ENCODE measurements at regions not wholly inside any gene's neighbourhood (a gene's known extent, or its start where the extent isn't known, plus 50 kb on each side); places are given as distances from the start of the nearest gene placed in this dataset.
A peak's percentile ranks its signal among the peaks of the same experiment; 100 is the strongest.

GRCh38 chr4:81698538-81699296, 227.0 kb upstream of the RASGEF1B start:
- POLR2A ChIA-PET: no interaction called here
- H3K27ac Mint-ChIP-seq: no peak overlapping the region

DNA sequence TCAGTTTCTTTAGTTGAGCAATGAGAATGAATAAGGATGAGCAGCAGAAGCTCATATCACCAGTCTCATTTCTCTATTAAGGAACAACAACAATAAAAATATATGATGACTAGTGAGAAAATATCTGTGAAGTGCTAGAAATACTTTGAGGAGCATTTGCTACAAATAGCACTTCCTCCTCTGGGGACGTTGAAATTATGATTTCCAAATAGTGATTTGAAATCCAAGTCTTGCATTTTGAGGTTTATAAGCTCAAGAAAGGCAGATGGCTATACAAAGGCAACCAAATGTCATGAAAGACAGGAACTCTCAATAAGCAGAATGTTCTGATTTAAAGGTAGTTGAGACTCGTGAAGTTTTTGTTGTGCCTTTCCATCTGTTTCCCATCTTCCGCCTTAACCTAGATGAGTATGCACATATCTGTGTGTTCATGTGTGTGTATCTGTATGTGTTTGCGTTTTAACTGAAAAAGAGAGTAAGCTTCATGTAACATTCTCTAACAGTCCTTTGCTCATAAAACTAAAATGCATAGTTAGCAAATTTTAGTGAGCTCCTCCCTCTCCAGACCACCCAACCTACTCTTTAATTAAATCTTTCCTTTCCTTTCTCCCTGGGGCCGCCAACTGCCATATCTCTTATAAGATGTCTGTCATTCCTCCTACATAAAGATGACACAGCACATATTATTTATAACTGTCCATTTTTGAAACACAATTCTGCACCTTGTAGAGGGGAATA, 222.6 kb upstream of the RASGEF1B start:
- no peaks in the 10 kb centered on the region for H3K4me1 Mint-ChIP-seq
- peaks cover 2 to 15% of the 10 kb centered on the region in 2 donors for H3K27me3 Mint-ChIP-seq
- H3K4me3 Mint-ChIP-seq: no peak overlapping the region
- WGBS (ENCODE audit: insufficient coverage): 43% methylated on average over 1 of the region's 5 CpGs
- H3K9me3 Mint-ChIP-seq: no peaks in the 10 kb centered on the region
- Histone ChIP-seq H3K4me1 (ENCODE audit: control insufficient read depth in 1 of 2, extremely low read depth in 1 of 2, insufficient read depth in 2 of 2, low read length in 2 of 2) (no peaks in the 10 kb centered on the region), H3K27ac (ENCODE audit: low read length) (no peak overlapping the region), H3K27me3 (replicated peaks in 1 of 2; ENCODE audit: control insufficient read depth in 2 of 2, extremely low read depth in 1 of 2, insufficient read depth in 2 of 2, low read length in 1 of 2) (no peaks in the 10 kb centered on the region), H3K4me3 (ENCODE audit: control insufficient read depth in 1 of 2, extremely low read depth in 1 of 2, low read length in 1 of 2) (no peak overlapping the region), H3K9me3 (no peaks in the 10 kb centered on the region), H3K36me3 (ENCODE audit: control insufficient read depth in 2 of 2, extremely low read depth in 1 of 2, insufficient read depth in 1 of 2, low read length in 1 of 2) (no peaks in the 10 kb centered on the region)
- DNase-seq (no peak), ATAC-seq (replicated peaks in 1 of 4) (no peak)
- H3K27ac Mint-ChIP-seq: no peak overlapping the region
- no peaks in the 10 kb centered on the region for H3K36me3 Mint-ChIP-seq
- POLR2A ChIA-PET: interaction anchor here in 1 of 2 donors (1.1 kb wide), 1 partner anchor 228 kb away, joined by 3 read pairs; no protein-coding TSS in a partner anchor
- CTCF ChIA-PET: interaction anchor here in 1 of 2 donors (1.1 kb wide), 1 partner anchor 225 kb away, joined by 3 read pairs; no protein-coding TSS in a partner anchor

More at GRCh38 chr4:81698538-81699296, 227.0 kb upstream of the RASGEF1B start:
- ATAC-seq (replicated peaks in 1 of 4) (no peak), DNase-seq (no peak)
- Histone ChIP-seq H3K9me3 (no peaks in the 10 kb centered on the region), H3K36me3 (ENCODE audit: control insufficient read depth in 2 of 2, extremely low read depth in 1 of 2, insufficient read depth in 1 of 2, low read length in 1 of 2) (no peaks in the 10 kb centered on the region), H3K27me3 (replicated peaks in 1 of 2; ENCODE audit: control insufficient read depth in 2 of 2, extremely low read depth in 1 of 2, insufficient read depth in 2 of 2, low read length in 1 of 2) (peaks cover 0 to 2% of the 10 kb centered on the region in 2 experiments), H3K4me1 (ENCODE audit: control insufficient read depth in 1 of 2, extremely low read depth in 1 of 2, insufficient read depth in 2 of 2, low read length in 2 of 2) (no peaks in the 10 kb centered on the region), H3K4me3 (ENCODE audit: control insufficient read depth in 1 of 2, extremely low read depth in 1 of 2, low read length in 1 of 2) (no peak overlapping the region), H3K27ac (ENCODE audit: low read length) (no peak overlapping the region)
- Mint-ChIP-seq H3K9me3 (no peaks in the 10 kb centered on the region), H3K36me3 (no peaks in the 10 kb centered on the region), H3K4me3 (no peak overlapping the region), H3K27me3 (no peaks in the 10 kb centered on the region), H3K4me1 (no peaks in the 10 kb centered on the region)
- CTCF ChIA-PET: interaction anchor here in 1 of 2 donors (0.5 kb wide), 1 partner anchor 1337 kb away, joined by 3 read pairs; no protein-coding TSS in a partner anchor
- WGBS (ENCODE audit: insufficient coverage): 75% methylated on average over 4 of the region's 6 CpGs

- Histone ChIP-seq H3K36me3 (ENCODE audit: control insufficient read depth in 2 of 2, extremely low read depth in 1 of 2, insufficient read depth in 1 of 2, low read length in 1 of 2) (no peaks in the 10 kb centered on the region), H3K27ac (ENCODE audit: low read length) (no peak overlapping the region), H3K4me3 (ENCODE audit: control insufficient read depth in 1 of 2, extremely low read depth in 1 of 2, low read length in 1 of 2) (no peak overlapping the region), H3K4me1 (ENCODE audit: control insufficient read depth in 1 of 2, extremely low read depth in 1 of 2, insufficient read depth in 2 of 2, low read length in 2 of 2) (no peaks in the 10 kb centered on the region), H3K27me3 (replicated peaks in 1 of 2; ENCODE audit: control insufficient read depth in 2 of 2, extremely low read depth in 1 of 2, insufficient read depth in 2 of 2, low read length in 1 of 2) (no peaks in the 10 kb centered on the region), H3K9me3 (no peaks in the 10 kb centered on the region)
- no peak overlapping the region for H3K27ac Mint-ChIP-seq
- CTCF ChIA-PET: no interaction called here
- no peaks in the 10 kb centered on the region for H3K36me3 Mint-ChIP-seq
- no peak for DNase-seq
- POLR2A ChIA-PET: no interaction called here
- ATAC-seq (replicated peaks in 1 of 4): no peak
- H3K27me3 Mint-ChIP-seq: peaks cover 4 to 15% of the 10 kb centered on the region in 2 donors
- H3K4me1 Mint-ChIP-seq: no peaks in the 10 kb centered on the region
- H3K4me3 Mint-ChIP-seq: no peak overlapping the region
- no peaks in the 10 kb centered on the region for H3K9me3 Mint-ChIP-seq
- WGBS (ENCODE audit: insufficient coverage): 88% methylated on average over 1 of the region's 2 CpGs
Measured at GRCh38 chr4:81690871-81691270, 219.2 kb upstream of the RASGEF1B start.

DNA sequence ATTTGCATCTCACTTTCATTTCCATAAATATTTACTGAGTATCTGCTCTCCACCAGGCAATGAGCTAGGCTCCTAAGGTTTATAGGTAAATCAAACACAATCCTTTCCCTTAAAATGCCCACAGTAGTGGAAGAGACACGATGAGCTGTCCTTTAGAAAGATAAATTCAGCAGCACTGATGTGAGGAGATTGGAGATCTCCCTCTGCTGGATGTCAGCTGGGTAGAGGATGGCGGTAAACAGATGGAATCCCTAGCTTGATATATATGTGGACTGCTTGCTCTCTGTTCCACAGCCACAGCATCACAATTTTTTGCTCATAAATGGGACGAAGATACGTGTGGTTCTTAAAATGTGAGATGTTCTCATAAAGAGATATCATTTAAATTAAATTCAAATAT, 216.4 kb upstream of the RASGEF1B start:
- Mint-ChIP-seq H3K4me3 (no peak overlapping the region), H3K9me3 (no peaks in the 10 kb centered on the region), H3K4me1 (no peaks in the 10 kb centered on the region), H3K27ac (no peak overlapping the region), H3K36me3 (no peaks in the 10 kb centered on the region), H3K27me3 (peaks cover 3 to 10% of the 10 kb centered on the region in 2 donors)
- POLR2A ChIA-PET: interaction anchor here in 1 of 2 donors (1.3 kb wide), 1 partner anchor 220 kb away, joined by 6 read pairs; no protein-coding TSS in a partner anchor
- Histone ChIP-seq H3K9me3 (no peaks in the 10 kb centered on the region), H3K27me3 (replicated peaks in 1 of 2; ENCODE audit: control insufficient read depth in 2 of 2, extremely low read depth in 1 of 2, insufficient read depth in 2 of 2, low read length in 1 of 2) (no peaks in the 10 kb centered on the region), H3K4me1 (ENCODE audit: control insufficient read depth in 1 of 2, extremely low read depth in 1 of 2, insufficient read depth in 2 of 2, low read length in 2 of 2) (no peaks in the 10 kb centered on the region), H3K36me3 (ENCODE audit: control insufficient read depth in 2 of 2, extremely low read depth in 1 of 2, insufficient read depth in 1 of 2, low read length in 1 of 2) (no peaks in the 10 kb centered on the region), H3K27ac (ENCODE audit: low read length) (no peak overlapping the region), H3K4me3 (ENCODE audit: control insufficient read depth in 1 of 2, extremely low read depth in 1 of 2, low read length in 1 of 2) (no peak overlapping the region)
- ATAC-seq (replicated peaks in 1 of 4) (peak in 1 of 4 experiments; percentile 51), DNase-seq (peak in 2 of 35 experiments; percentile 1 to 35)
- CTCF ChIA-PET: interaction anchor here (0.6 to 2.4 kb wide), 13 partner anchors 9 to 229 kb away, joined by 3 to 20 read pairs (median 4); partner anchors contain the start of gene RASGEF1B (in 2 of the 2)
- WGBS (ENCODE audit: insufficient coverage): no CpG with 5 or more reads among the region's 4 CpGs

GRCh38 chr4:81687471-81687870, 215.8 kb upstream of the RASGEF1B start:
- DNase-seq (no peak), ATAC-seq (replicated peaks in 1 of 4) (no peak)
- Histone ChIP-seq H3K27ac (ENCODE audit: low read length) (no peak overlapping the region), H3K36me3 (ENCODE audit: control insufficient read depth in 2 of 2, extremely low read depth in 1 of 2, insufficient read depth in 1 of 2, low read length in 1 of 2) (no peaks in the 10 kb centered on the region), H3K27me3 (replicated peaks in 1 of 2; ENCODE audit: control insufficient read depth in 2 of 2, extremely low read depth in 1 of 2, insufficient read depth in 2 of 2, low read length in 1 of 2) (no peaks in the 10 kb centered on the region), H3K4me1 (ENCODE audit: control insufficient read depth in 1 of 2, extremely low read depth in 1 of 2, insufficient read depth in 2 of 2, low read length in 2 of 2) (no peaks in the 10 kb centered on the region), H3K4me3 (ENCODE audit: control insufficient read depth in 1 of 2, extremely low read depth in 1 of 2, low read length in 1 of 2) (no peak overlapping the region), H3K9me3 (no peaks in the 10 kb centered on the region)
- Mint-ChIP-seq H3K9me3 (no peaks in the 10 kb centered on the region), H3K36me3 (no peaks in the 10 kb centered on the region), H3K4me1 (no peaks in the 10 kb centered on the region), H3K4me3 (no peak overlapping the region), H3K27ac (no peak overlapping the region), H3K27me3 (peaks cover 3 to 4% of the 10 kb centered on the region in 2 donors)
- ChIA-PET CTCF (interaction anchor here (0.7 to 2.4 kb wide), 11 partner anchors 9 to 254 kb away, joined by 3 to 20 read pairs (median 4); partner anchors contain the start of gene RASGEF1B (in 2 of the 2)), POLR2A (interaction anchor here in 1 of 2 donors (1.1 kb wide), 1 partner anchor 17 kb away, joined by 3 read pairs; no protein-coding TSS in a partner anchor)
- no CpG with 5 or more reads among the region's 1 CpG for WGBS (ENCODE audit: insufficient coverage)

DNA sequence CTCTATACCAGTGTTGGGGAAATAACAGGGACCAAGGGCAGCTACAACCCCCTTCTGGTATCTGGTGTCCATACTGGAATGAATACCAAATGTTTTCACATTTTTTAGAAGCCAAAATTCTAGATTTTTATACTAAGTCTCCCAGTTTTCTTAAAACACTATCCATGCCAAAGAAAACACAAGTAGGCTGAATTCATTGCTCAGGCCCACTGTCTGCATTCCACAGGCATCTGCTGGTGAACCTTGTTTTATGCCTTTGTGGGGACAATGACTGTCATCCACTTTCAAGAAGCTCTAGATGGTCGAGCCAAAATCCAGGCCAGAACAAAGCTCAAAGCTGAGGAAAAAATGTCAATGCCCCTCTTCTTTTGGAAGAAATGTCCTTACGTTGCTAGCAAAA, 213.4 kb upstream of the RASGEF1B start:
- no peak overlapping the region for H3K27ac ChIP-seq (ENCODE audit: low read length)
- WGBS (ENCODE audit: insufficient coverage): 78% methylated on average over 2 of the region's 2 CpGs
- Mint-ChIP-seq H3K4me1 (no peaks in the 10 kb centered on the region), H3K27ac (no peak overlapping the region), H3K9me3 (no peaks in the 10 kb centered on the region), H3K4me3 (no peak overlapping the region), H3K36me3 (no peaks in the 10 kb centered on the region), H3K27me3 (peaks cover 0 to 3% of the 10 kb centered on the region in 2 donors)
- POLR2A ChIA-PET: no interaction called here
- ATAC-seq (replicated peaks in 1 of 4) (no peak), DNase-seq (no peak)
- H3K36me3 ChIP-seq (ENCODE audit: control insufficient read depth in 2 of 2, extremely low read depth in 1 of 2, insufficient read depth in 1 of 2, low read length in 1 of 2): no peaks in the 10 kb centered on the region
- no peak overlapping the region for H3K4me3 ChIP-seq (ENCODE audit: control insufficient read depth in 1 of 2, extremely low read depth in 1 of 2, low read length in 1 of 2)
- CTCF ChIA-PET: no interaction called here
- H3K9me3 ChIP-seq: no peaks in the 10 kb centered on the region
- H3K27me3 ChIP-seq (replicated peaks in 1 of 2; ENCODE audit: control insufficient read depth in 2 of 2, extremely low read depth in 1 of 2, insufficient read depth in 2 of 2, low read length in 1 of 2): no peaks in the 10 kb centered on the region
- no peaks in the 10 kb centered on the region for H3K4me1 ChIP-seq (ENCODE audit: control insufficient read depth in 1 of 2, extremely low read depth in 1 of 2, insufficient read depth in 2 of 2, low read length in 2 of 2)

All from T-cell (primary cell).